GM12878 (cell line): ENCODE measurements at regions not wholly inside any gene's neighbourhood (a gene's known extent, or its start where the extent isn't known, plus 50 kb on each side); places are given as distances from the start of the nearest gene placed in this dataset.

Experiments
- ATAC-seq: fragments of 200-7000 bp; cut with Tn5 transposase; 3 replicates; pipeline ENCODE4 v1.9.1; 2020; ENCODE audit warnings: mild to moderate bottlenecking, moderate library complexity
- BruUV-seq: library from RNA; stranded (reverse); fragments of 400-500 nt; replicated peaks from 2 replicates; lab custom pipeline; 2021; lab: Mats Ljungman, UMichigan
- CTCF ChIA-PET: fragments of 300-600 bp; sonication (Branson Sonifier 250); formaldehyde crosslinking; extraction: SDS; loops from one replicate; lab custom pipeline; 2021; ENCODE audit warnings: inconsistent platforms; lab: Yijun Ruan, JAX
- POLR2A ChIA-PET: fragments of 350-600 bp; formaldehyde crosslinking; extraction: SDS; loops from one replicate; lab custom pipeline; 2021; ENCODE audit warnings: inconsistent platforms; lab: Charles Lee
- RAD21 ChIA-PET: fragments of 300-600 bp; sonication (Branson Sonifier 250); formaldehyde crosslinking; loops from one replicate; lab custom pipeline; 2023; ENCODE audit warnings: antibody characterized with exemption; ENCODE audit not compliant: unreplicated experiment; lab: Charles Lee
- SMC1A ChIA-PET: fragments of 300-600 bp; sonication (Branson Sonifier 250); formaldehyde crosslinking; loops from one replicate; lab custom pipeline; 2023; ENCODE audit not compliant: unreplicated experiment, uncharacterized antibody; lab: Charles Lee
- DNase-seq: peaks from one replicate; pipeline ENCODE4 v3.0.0-alpha.2; 2011; ENCODE audit warnings: low read depth, low spot score
- FAIRE-seq: peaks from 3 replicates; lab custom pipeline; 2011; peaks lifted over from hg19 to GRCh38; lab: Jason Lieb, UNC
- H2AFZ ChIP-seq: 2 replicates; pipeline ENCODE4 v1.6.0; 2011; ENCODE audit warnings: low read depth, low read length, control low read depth; ENCODE audit not compliant: control insufficient read depth
- H3K27ac ChIP-seq: 2 replicates; pipeline ENCODE4 v1.5.1; 2011; ENCODE audit warnings: control low read depth; ENCODE audit not compliant: control insufficient read depth, insufficient read depth
- H3K27me3 ChIP-seq, 2 experiments: replicated peaks in 1 of 2; 2 replicates each; pipeline versions ENCODE4 v1.6.0 to v1.6.1; 2011; ENCODE audit warnings: low read length in 1 of 2; ENCODE audit not compliant: control insufficient read depth in 2 of 2, insufficient read depth in 2 of 2
- H3K36me3 ChIP-seq, 2 experiments: 2 replicates each; pipeline ENCODE4 v1.5.1; 2011; ENCODE audit warnings: low read length in 1 of 2; ENCODE audit not compliant: control insufficient read depth in 2 of 2, insufficient read depth in 2 of 2
- H3K4me1 ChIP-seq: 2 replicates; pipeline ENCODE4 v1.6.1; 2011; ENCODE audit warnings: mild to moderate bottlenecking, low read length, moderate library complexity, mixed read lengths; ENCODE audit not compliant: control insufficient read depth, insufficient read depth
- H3K4me2 ChIP-seq: 2 replicates; pipeline ENCODE4 v1.6.0; 2011; ENCODE audit warnings: control low read depth; ENCODE audit not compliant: control insufficient read depth, insufficient read depth
- H3K4me3 ChIP-seq: fragments of 200-600 bp; sonication (generic); 2 replicates; pipeline ENCODE4 v1.5.1; 2016
- H3K79me2 ChIP-seq: 2 replicates; pipeline ENCODE4 v1.6.0; 2011; ENCODE audit warnings: low read length; ENCODE audit not compliant: control insufficient read depth, insufficient read depth
- H3K9ac ChIP-seq: 2 replicates; pipeline ENCODE4 v1.8.0; 2011; ENCODE audit warnings: low read length, control low read depth, mixed read lengths; ENCODE audit not compliant: control insufficient read depth, insufficient read depth
- H3K9me3 ChIP-seq: replicated peaks from 3 replicates; pipeline ENCODE4 v1.5.1; 2011; ENCODE audit warnings: mild to moderate bottlenecking, low read length; ENCODE audit not compliant: control insufficient read depth, insufficient read depth
- H4K20me1 ChIP-seq: 2 replicates; pipeline ENCODE4 v1.6.0; 2011; ENCODE audit not compliant: control insufficient read depth, insufficient read depth
- CBFB ChIP-seq: IDR thresholded peaks from 2 replicates; pipeline ENCODE4 v1.6.1; 2016; ENCODE audit warnings: antibody characterized with exemption, low read depth
- CHD1 ChIP-seq: IDR thresholded peaks from 2 replicates; pipeline ENCODE4 v1.6.1; 2012; ENCODE audit warnings: low read depth, low read length, improper control_type of control experiment
- EED ChIP-seq: sonication (generic); IDR thresholded peaks from 2 replicates; pipeline ENCODE4 v1.6.1; 2016; ENCODE audit warnings: antibody characterized with exemption, low read depth
- EGR1 ChIP-seq, 2 experiments: IDR thresholded peaks; 1 replicate in 1 of 2; 2 replicates in 1 of 2; pipeline ENCODE4 v1.6.1; 2011 to 2012; ENCODE audit warnings: low read depth in 2 of 2, low read length in 2 of 2, borderline replicate concordance in 1 of 2, mild to moderate bottlenecking in 1 of 2, moderate library complexity in 1 of 2
- IKZF1 ChIP-seq: fragments of 450-650 bp; conservative IDR thresholded peaks from 2 replicates; pipeline ENCODE4 v1.6.1; 2017; ENCODE audit warnings: antibody characterized with exemption, mild to moderate bottlenecking
- IRF4 ChIP-seq: IDR thresholded peaks from 2 replicates; pipeline ENCODE4 v1.6.1; 2011; ENCODE audit warnings: low read depth, low read length
- NRF1 ChIP-seq: conservative IDR thresholded peaks from 2 replicates; pipeline ENCODE4 v1.6.1; 2011; ENCODE audit warnings: mild to moderate bottlenecking, low read depth, low read length, improper control_type of control experiment
- STAT3 ChIP-seq: IDR thresholded peaks from 2 replicates; pipeline ENCODE4 v1.6.1; 2011; ENCODE audit warnings: low read depth, low read length, improper control_type of control experiment
- TCF3 ChIP-seq: IDR thresholded peaks from 2 replicates; pipeline ENCODE4 v1.6.1; 2012; ENCODE audit warnings: low read depth, mild to moderate bottlenecking, low read length, borderline replicate concordance; ENCODE audit not compliant: insufficient read depth
- ZSCAN29 ChIP-seq: fragments of 450-650 bp; IDR thresholded peaks from 2 replicates; pipeline ENCODE4 v1.6.1; 2017; ENCODE audit warnings: mild to moderate bottlenecking, moderate library complexity
- WGBS: methylation state at CpG from one replicate; pipeline ENCODE4 v1.1.6; 2016; ENCODE audit warnings: low lambda C conversion rate; ENCODE audit not compliant: insufficient replicate concordance, insufficient coverage; ENCODE audit errors: missing lambda C conversion rate; 5-methylcytosine and 5-hydroxymethylcytosine counted together
- in situ Hi-C: fragments of 300-500 bp; cut with MboI; formaldehyde crosslinking; loops from 9 replicates; pipeline ENCODE4 v1.14.3; 2018; ENCODE audit warnings: mixed read lengths
- intact Hi-C: fragments of 100-400 bp; cut with micrococcal nuclease; formaldehyde crosslinking; loops from one replicate; pipeline ENCODE4 v1.14.2; 2022; ENCODE audit not compliant: unreplicated experiment
- TF ChIP-seq, protein P1 (sequence below): IDR thresholded peaks from 2 replicates; pipeline ENCODE4 v1.6.1; 2012; ENCODE audit warnings: low read depth, low read length, improper control_type of control experiment
- TF ChIP-seq, protein P2 (sequence below): fragments of 450-650 bp; formaldehyde crosslinking; IDR thresholded peaks from 2 replicates; pipeline ENCODE4 v1.4.0; 2022; ENCODE audit warnings: mild to moderate bottlenecking, moderate library complexity

DNA sequence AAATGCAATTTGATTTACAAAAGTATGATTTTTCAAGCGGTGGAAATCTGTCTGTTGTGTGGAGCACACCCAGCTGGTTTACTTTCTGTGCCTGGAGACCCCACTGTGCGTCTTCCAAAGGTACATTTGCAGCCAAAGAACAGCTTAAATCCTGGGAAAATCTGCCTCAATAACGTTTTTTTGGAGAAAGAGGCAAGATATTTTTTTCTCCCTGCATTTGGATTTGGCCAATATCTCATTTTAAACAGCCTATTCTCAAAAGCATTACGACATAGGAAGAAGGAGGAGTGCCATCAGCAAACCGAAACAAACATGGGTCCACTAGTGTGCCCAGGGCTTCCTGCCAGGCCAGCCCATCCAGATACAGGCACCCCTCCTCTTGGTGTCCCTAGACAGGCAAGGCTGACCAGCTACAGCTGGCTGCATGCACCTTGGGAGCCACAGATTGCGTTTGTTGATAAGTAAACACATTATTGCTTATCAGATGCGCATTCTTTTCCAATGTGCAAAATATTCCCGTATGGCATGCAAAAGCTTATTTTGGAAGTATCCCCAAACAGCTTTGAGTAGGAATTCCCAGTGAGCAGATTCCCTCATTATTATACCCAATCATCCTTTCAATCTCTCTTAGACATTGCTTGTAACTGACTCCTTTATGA, 184.5 kb upstream of the MARCKS start:
- in situ Hi-C loops (no loop called here), intact Hi-C loops (no loop called here)
- TF ChIP-seq CHD1 (no peak), IKZF1 (no peak), CBFB (no peak), EGR1 (IDR thresholded peaks at IDR 0.05; ENCODE audit: borderline replicate concordance in 1 of 2, low read depth in 2 of 2, low read length in 2 of 2) (no peak), IRF4 (no peak), ZSCAN29 (no peak), STAT3 (no peak), TCF3 (no peak), NRF1 (no peak), EED (no peak)
- TF ChIP-seq, protein P1, sequence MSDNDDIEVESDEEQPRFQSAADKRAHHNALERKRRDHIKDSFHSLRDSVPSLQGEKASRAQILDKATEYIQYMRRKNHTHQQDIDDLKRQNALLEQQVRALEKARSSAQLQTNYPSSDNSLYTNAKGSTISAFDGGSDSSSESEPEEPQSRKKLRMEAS: no peak
- TF ChIP-seq, protein P2, sequence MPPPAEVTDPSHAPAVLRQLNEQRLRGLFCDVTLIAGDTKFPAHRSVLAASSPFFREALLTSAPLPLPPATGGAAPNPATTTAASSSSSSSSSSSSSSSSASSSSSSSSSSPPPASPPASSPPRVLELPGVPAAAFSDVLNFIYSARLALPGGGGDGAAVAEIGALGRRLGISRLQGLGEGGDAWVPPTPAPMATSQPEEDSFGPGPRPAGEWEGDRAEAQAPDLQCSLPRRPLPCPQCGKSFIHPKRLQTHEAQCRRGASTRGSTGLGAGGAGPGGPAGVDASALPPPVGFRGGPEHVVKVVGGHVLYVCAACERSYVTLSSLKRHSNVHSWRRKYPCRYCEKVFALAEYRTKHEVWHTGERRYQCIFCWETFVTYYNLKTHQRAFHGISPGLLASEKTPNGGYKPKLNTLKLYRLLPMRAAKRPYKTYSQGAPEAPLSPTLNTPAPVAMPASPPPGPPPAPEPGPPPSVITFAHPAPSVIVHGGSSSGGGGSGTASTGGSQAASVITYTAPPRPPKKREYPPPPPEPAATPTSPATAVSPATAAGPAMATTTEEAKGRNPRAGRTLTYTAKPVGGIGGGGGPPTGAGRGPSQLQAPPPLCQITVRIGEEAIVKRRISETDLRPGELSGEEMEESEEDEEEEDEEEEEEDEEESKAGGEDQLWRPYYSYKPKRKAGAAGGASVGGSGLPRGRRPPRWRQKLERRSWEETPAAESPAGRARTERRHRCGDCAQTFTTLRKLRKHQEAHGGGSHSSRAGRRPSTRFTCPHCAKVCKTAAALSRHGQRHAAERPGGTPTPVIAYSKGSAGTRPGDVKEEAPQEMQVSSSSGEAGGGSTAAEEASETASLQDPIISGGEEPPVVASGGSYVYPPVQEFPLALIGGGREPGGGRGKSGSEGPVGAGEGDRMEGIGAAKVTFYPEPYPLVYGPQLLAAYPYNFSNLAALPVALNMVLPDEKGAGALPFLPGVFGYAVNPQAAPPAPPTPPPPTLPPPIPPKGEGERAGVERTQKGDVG (CRISPR knock-in tag): no peak
- ChIA-PET POLR2A (interaction anchor here (0.7 to 3.6 kb wide), 3 partner anchors 9 to 21 kb away, joined by 3 to 13 read pairs (median 3); no protein-coding TSS in a partner anchor), CTCF (no interaction called here), SMC1A (interaction anchor here (0.6 to 19.1 kb wide), 10 partner anchors 11 to 217 kb away, joined by 3 to 234 read pairs (median 6); no protein-coding TSS in a partner anchor), RAD21 (interaction anchor here (1.5 to 4.4 kb wide), 3 partner anchors 15 to 40 kb away, joined by 9 to 32 read pairs (median 17); no protein-coding TSS in a partner anchor)
- no peak overlapping the region for H3K4me2 ChIP-seq
- H3K27ac ChIP-seq: no peak overlapping the region
- WGBS: 85% methylated on average over 8 of the region's 8 CpGs
- H3K79me2 ChIP-seq: no peaks in the 10 kb centered on the region
- DNase-seq: no peak
- no peaks in the 10 kb centered on the region for H4K20me1 ChIP-seq
- no peaks in the 10 kb centered on the region for H3K36me3 ChIP-seq
- no peak overlapping the region for H3K9ac ChIP-seq
- ATAC-seq: no peak
- no peaks in the 10 kb centered on the region for H3K27me3 ChIP-seq
- H3K9me3 ChIP-seq: no peaks in the 10 kb centered on the region
- no TSS peak for BruUV-seq
- no peak for FAIRE-seq
- H2AFZ ChIP-seq: no peak overlapping the region
- H3K4me3 ChIP-seq: no peak overlapping the region
- peaks cover 27% of the 10 kb centered on the region for H3K4me1 ChIP-seq
